GM10266 (cell line): ENCODE measurements at regions not wholly inside any gene's neighbourhood (a gene's known extent, or its start where the extent isn't known, plus 50 kb on each side); places are given as distances from the start of the nearest gene placed in this dataset.
"Not testable (repeated sequence)": the region's sequence is repeated elsewhere in the genome, so short reads cannot be mapped to it uniquely, and the experiment has no call there.

Source experiments
- DNase-seq: peaks from one replicate; pipeline ENCODE4 v3.0.0; 2012; ENCODE audit errors: extremely low spot score
- TF ChIP-seq, protein P1 (sequence below): IDR thresholded peaks from 2 replicates; pipeline ENCODE4 v1.5.1; 2012; ENCODE audit warnings: mild to moderate bottlenecking, low read depth; ENCODE audit not compliant: control insufficient read depth, insufficient read depth; ENCODE audit errors: missing control alignments

GRCh38 chr12:62196146-62196545 lies 64.1 kb upstream of the USP15 start:
- TF ChIP-seq, protein P1, sequence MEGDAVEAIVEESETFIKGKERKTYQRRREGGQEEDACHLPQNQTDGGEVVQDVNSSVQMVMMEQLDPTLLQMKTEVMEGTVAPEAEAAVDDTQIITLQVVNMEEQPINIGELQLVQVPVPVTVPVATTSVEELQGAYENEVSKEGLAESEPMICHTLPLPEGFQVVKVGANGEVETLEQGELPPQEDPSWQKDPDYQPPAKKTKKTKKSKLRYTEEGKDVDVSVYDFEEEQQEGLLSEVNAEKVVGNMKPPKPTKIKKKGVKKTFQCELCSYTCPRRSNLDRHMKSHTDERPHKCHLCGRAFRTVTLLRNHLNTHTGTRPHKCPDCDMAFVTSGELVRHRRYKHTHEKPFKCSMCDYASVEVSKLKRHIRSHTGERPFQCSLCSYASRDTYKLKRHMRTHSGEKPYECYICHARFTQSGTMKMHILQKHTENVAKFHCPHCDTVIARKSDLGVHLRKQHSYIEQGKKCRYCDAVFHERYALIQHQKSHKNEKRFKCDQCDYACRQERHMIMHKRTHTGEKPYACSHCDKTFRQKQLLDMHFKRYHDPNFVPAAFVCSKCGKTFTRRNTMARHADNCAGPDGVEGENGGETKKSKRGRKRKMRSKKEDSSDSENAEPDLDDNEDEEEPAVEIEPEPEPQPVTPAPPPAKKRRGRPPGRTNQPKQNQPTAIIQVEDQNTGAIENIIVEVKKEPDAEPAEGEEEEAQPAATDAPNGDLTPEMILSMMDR = no peak
- no peak for DNase-seq

DNA sequence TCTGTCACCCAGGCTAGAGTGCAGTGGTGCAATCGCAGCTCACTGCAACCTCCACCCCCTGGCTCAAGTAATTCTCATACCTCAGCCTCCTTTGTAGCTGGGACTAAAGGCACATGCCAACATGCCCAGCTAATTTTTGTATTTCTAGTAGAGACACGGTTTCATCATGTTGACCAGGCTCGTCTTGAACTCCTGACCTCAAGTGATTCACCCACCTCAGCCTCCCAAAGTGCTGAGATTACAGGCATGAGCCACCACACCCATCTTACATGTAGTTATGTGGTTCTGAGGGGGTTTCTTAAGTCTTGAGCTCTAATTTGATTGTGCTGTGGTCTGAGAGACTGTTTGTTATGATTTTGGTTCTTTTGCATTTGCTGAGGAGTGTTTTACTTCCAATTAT lies 57.3 kb upstream of the USP15 start:
- DNase-seq = not testable (repeated sequence)

GRCh38 chr12:62205346-62205745 lies 54.9 kb upstream of the USP15 start:
- DNase-seq = no peak
- TF ChIP-seq, protein P1 = no peak

- DNase-seq = no peak
- TF ChIP-seq, protein P1 = no peak
Observed at GRCh38 chr12:62207248-62207647, 53.0 kb upstream of the USP15 start.
